ENCODE measurements at regions not wholly inside any gene's neighbourhood (a gene's known extent, or its start where the extent isn't known, plus 50 kb on each side); places are given as distances from the start of the nearest gene placed in this dataset.

GRCh38 chr13:77429320-77430142 lies 102.6 kb upstream of the MYCBP2 start (continued):
- no peak for TF ChIP-seq THRA (IDR thresholded peaks at IDR 0.05)
- TF ChIP-seq ZFP91 (CRISPR knock-in tag; IDR thresholded peaks at IDR 0.05), result no peak

GRCh38 chr13:77425705-77426104 lies 98.8 kb upstream of the MYCBP2 start:
- in situ Hi-C loops (cut with MboI), result no loop called here
- no peak for ATAC-seq
- no peak overlapping the region for H3K4me3 ChIP-seq
- H2AFZ ChIP-seq (ENCODE audit: low read depth, low read length), result no peak overlapping the region
- H3K27me3 ChIP-seq (ENCODE audit: control insufficient read depth in 2 of 2, insufficient read depth in 2 of 2, low read length in 2 of 2), result no peaks in the 10 kb centered on the region
- 2% methylated on average over 4 of the region's 5 CpGs for WGBS (ENCODE audit: insufficient coverage, low coverage, missing lambda C conversion rate)
- no peak for DNase-seq (ENCODE audit: extremely low read depth in 1 of 4, low spot score in 3 of 4)
- ChIA-PET POLR2A (interaction anchor here (1.0 kb wide), 1 partner anchor 11 kb away, joined by 3 read pairs; no protein-coding TSS in a partner anchor), CTCF (ENCODE audit: low intra/inter-chr PET ratio) (no interaction called here)
- H3K36me3 ChIP-seq (ENCODE audit: control insufficient read depth, insufficient read depth, low read length), result no peaks in the 10 kb centered on the region
- H3K27ac ChIP-seq (ENCODE audit: extremely low read depth, low read depth, low read length), result no peak overlapping the region
- no peaks in the 10 kb centered on the region for H4K20me1 ChIP-seq (replicated peaks; ENCODE audit: control insufficient read depth, insufficient read depth, low read length)
- no peak overlapping the region for H3K9ac ChIP-seq (ENCODE audit: insufficient read depth in 1 of 2, low read depth in 2 of 2, low read length in 2 of 2)
- H3K4me2 ChIP-seq (ENCODE audit: insufficient read depth, low read length), result no peak overlapping the region
- intact Hi-C loops (cut with micrococcal nuclease), result no loop called here
- FAIRE-seq, result no peak
- H3K9me3 ChIP-seq (replicated peaks; ENCODE audit: control insufficient read depth, insufficient read depth, low read depth, low read length), result no peaks in the 10 kb centered on the region
- no peaks in the 10 kb centered on the region for H3K79me2 ChIP-seq (ENCODE audit: control insufficient read depth, insufficient read depth, low read length)
- H3K4me1 ChIP-seq (replicated peaks in 1 of 2; ENCODE audit: control insufficient read depth in 2 of 2, insufficient read depth in 2 of 2, low read length in 2 of 2), result no peaks in the 10 kb centered on the region
- no peaks in the 10 kb centered on the region for H3K9me1 ChIP-seq (ENCODE audit: control insufficient read depth, insufficient read depth, low read length)
- no TSS peak for BruUV-seq (replicated peaks)
- TF ChIP-seq USF1 (CRISPR knock-in tag; IDR thresholded peaks at IDR 0.05), result no peak
- no peak for TF ChIP-seq ZNF655 (CRISPR knock-in tag; IDR thresholded peaks at IDR 0.05)
- no peak for TF ChIP-seq POLR2A (conservative IDR thresholded peaks at IDR 0.05)
- TF ChIP-seq NFRKB (IDR thresholded peaks at IDR 0.05; ENCODE audit: low read depth), result no peak
- no peak for TF ChIP-seq ZNF23 (CRISPR knock-in tag; IDR thresholded peaks at IDR 0.05)
- no peak for TF ChIP-seq ZNF695 (CRISPR knock-in tag; IDR thresholded peaks at IDR 0.05)
- no peak for TF ChIP-seq BCLAF1 (IDR thresholded peaks at IDR 0.05; ENCODE audit: borderline replicate concordance in 1 of 2, control insufficient read depth in 1 of 2, low read depth in 2 of 2, low read length in 1 of 2)

All from K562 (cell line).